ENCODE measurements at regions not wholly inside any gene's neighbourhood (a gene's known extent, or its start where the extent isn't known, plus 50 kb on each side); places are given as distances from the start of the nearest gene placed in this dataset.

GRCh38 chr3:77933926-77934325 is 894.0 kb downstream of the ROBO2 start:
- no peak for TF ChIP-seq CTCF (IDR thresholded peaks at IDR 0.05)
- no peak for TF ChIP-seq POLR2A (IDR thresholded peaks at IDR 0.05)
- TF ChIP-seq EP300 (IDR thresholded peaks at IDR 0.05; ENCODE audit: low read depth): no peak

Data from transverse colon (tissue), 3 donors.